Mucosa of stomach (tissue), 1 donor: ENCODE measurements at regions not wholly inside any gene's neighbourhood (a gene's known extent, or its start where the extent isn't known, plus 50 kb on each side); places are given as distances from the start of the nearest gene placed in this dataset.

Experiments
- H3K27me3 ChIP-seq: one replicate; pipeline ENCODE4 v1.7.0; 2013; ENCODE audit warnings: mild to moderate bottlenecking, low read length; ENCODE audit not compliant: control insufficient read depth, insufficient read depth
- H3K36me3 ChIP-seq: one replicate; pipeline ENCODE4 v1.7.0; 2013; ENCODE audit warnings: low read length; ENCODE audit not compliant: control insufficient read depth, insufficient read depth
- H3K4me1 ChIP-seq: one replicate; pipeline ENCODE4 v1.7.0; 2013; ENCODE audit warnings: mild to moderate bottlenecking, low read length; ENCODE audit not compliant: control insufficient read depth, insufficient read depth
- H3K4me3 ChIP-seq: one replicate; pipeline ENCODE4 v1.7.0; 2013; ENCODE audit warnings: low read length
- H3K9ac ChIP-seq: one replicate; pipeline ENCODE4 v1.7.0; 2013; ENCODE audit warnings: mild to moderate bottlenecking, low read length, moderate library complexity
- H3K9me3 ChIP-seq: one replicate; pipeline ENCODE4 v1.7.0; 2013; ENCODE audit warnings: mild to moderate bottlenecking, low read length, moderate library complexity; ENCODE audit not compliant: control insufficient read depth
- donor health status: Pancreatic carcinoma.

DNA sequence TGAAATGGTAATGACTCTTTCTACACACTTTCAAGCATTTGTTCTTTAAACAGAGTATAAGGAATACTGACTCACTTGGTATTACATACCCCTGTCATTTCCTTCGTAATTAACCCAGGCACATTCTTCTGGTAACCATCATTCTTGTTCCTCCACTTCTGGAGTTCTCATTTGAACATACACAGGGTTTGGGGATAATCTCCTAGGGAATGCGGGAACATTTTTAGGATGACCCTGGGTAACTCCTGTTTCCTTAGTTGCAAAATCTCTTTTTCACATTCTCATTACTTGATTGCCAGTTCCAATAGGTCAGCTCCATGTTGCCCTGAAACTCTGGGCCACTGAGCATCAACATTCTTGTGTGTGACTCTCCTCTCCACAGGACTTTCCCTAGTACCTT, 51.5 kb upstream of the E2F3 start:
- Histone ChIP-seq H3K36me3 (no peaks in the 10 kb centered on the region), H3K9ac (no peak overlapping the region), H3K4me3 (no peak overlapping the region), H3K4me1 (no peaks in the 10 kb centered on the region), H3K9me3 (no peaks in the 10 kb centered on the region), H3K27me3 (no peaks in the 10 kb centered on the region)

DNA sequence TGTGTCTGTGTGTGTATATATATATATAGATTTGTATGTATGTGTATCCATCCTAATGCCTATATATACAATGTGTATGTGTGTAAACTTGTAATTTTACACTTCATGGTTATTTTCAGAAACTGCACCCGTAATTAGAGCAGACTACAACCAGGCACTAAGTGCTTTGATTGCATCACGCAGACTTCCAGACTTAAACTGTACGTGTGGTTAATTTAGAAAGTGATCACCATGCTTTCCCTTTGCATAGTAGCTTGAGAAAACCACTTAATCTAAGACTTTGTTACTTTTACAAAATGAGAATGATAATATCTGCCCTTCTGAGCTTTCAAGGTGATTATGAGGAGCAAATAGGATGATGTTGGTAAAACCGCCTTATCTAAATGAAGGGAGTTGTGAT, 50.1 kb upstream of the E2F3 start:
- Histone ChIP-seq H3K9me3 (no peaks in the 10 kb centered on the region), H3K36me3 (no peaks in the 10 kb centered on the region), H3K27me3 (no peaks in the 10 kb centered on the region), H3K4me3 (no peak overlapping the region), H3K4me1 (no peaks in the 10 kb centered on the region), H3K9ac (no peak overlapping the region)
